ENCODE measurements at regions not wholly inside any gene's neighbourhood (a gene's known extent, or its start where the extent isn't known, plus 50 kb on each side); places are given as distances from the start of the nearest gene placed in this dataset.

DNA sequence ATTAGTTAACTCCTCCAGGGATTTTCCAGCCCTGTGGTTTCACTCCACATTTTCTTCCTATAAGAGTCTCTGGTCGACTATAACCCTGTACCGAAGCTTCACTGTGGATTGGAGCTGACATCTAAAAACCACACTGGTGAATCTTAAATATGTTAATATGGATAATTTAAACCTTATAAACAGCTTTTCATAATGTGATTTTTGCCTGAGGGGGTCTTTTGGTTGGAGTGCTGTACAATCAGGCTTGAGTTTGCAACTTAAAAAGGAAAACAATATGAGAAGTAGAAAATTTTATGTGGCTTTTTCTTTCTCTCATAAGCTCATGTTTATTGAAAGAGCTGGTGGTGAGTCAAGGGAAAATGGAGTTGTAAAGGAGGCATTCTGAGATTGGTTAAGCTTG, 313.7 kb downstream of the VPS13C start:
- no peak for TF ChIP-seq EZH2 (IDR thresholded peaks at IDR 0.05; ENCODE audit: insufficient read depth, poor library complexity, severe bottlenecking)
- TF ChIP-seq EZH2phosphoT487 (IDR thresholded peaks at IDR 0.05; ENCODE audit: insufficient read depth, low read depth), result no peak
